Mesenchymal stem cell (in vitro differentiated cells and primary cell): ENCODE measurements at regions not wholly inside any gene's neighbourhood (a gene's known extent, or its start where the extent isn't known, plus 50 kb on each side); places are given as distances from the start of the nearest gene placed in this dataset.

ENCODE experiments used
- DNase-seq: peaks from one replicate; pipeline ENCODE4 v3.0.0-alpha.2; 2013
- H2AFZ ChIP-seq: one replicate; pipeline ENCODE4 v1.6.1; 2013; ENCODE audit warnings: low read depth, mild to moderate bottlenecking, control low read depth, inconsistent platforms, low read length, moderate library complexity
- H2AK5ac ChIP-seq: 2 replicates; pipeline ENCODE4 v1.6.1; 2013; ENCODE audit warnings: low read length, moderate library complexity, mild to moderate bottlenecking, inconsistent platforms; ENCODE audit not compliant: severe bottlenecking
- H2BK120ac ChIP-seq: one replicate; pipeline ENCODE4 v1.6.1; 2013; ENCODE audit warnings: low read depth, mild to moderate bottlenecking, inconsistent platforms, low read length, moderate library complexity
- H2BK12ac ChIP-seq, 2 experiments: one replicate each; pipeline ENCODE4 v1.6.1; 2013; ENCODE audit warnings: inconsistent platforms in 2 of 2, low read length in 2 of 2, mild to moderate bottlenecking in 2 of 2, moderate library complexity in 2 of 2, control low read depth in 1 of 2
- H2BK15ac ChIP-seq: one replicate; pipeline ENCODE4 v1.6.1; 2013; ENCODE audit warnings: mild to moderate bottlenecking, low read depth, inconsistent platforms; ENCODE audit not compliant: poor library complexity, severe bottlenecking
- H2BK5ac ChIP-seq: 2 replicates; pipeline ENCODE4 v1.6.1; 2013; ENCODE audit warnings: low read depth, mild to moderate bottlenecking, low read length, control low read depth, inconsistent platforms; ENCODE audit not compliant: poor library complexity, severe bottlenecking
- H3K14ac ChIP-seq, 2 experiments: one replicate each; pipeline ENCODE4 v1.6.1; 2013; ENCODE audit warnings: inconsistent platforms in 2 of 2, low read length in 2 of 2, control low read depth in 1 of 2, mild to moderate bottlenecking in 1 of 2, moderate library complexity in 1 of 2
- H3K18ac ChIP-seq, 2 experiments: one replicate each; pipeline ENCODE4 v1.6.1; 2013; ENCODE audit warnings: inconsistent platforms in 2 of 2, low read length in 2 of 2, control low read depth in 1 of 2, low read depth in 1 of 2, mild to moderate bottlenecking in 1 of 2
- H3K23ac ChIP-seq, 2 experiments: one replicate each; pipeline ENCODE4 v1.6.1; 2013; ENCODE audit warnings: inconsistent platforms in 2 of 2, low read length in 2 of 2, mild to moderate bottlenecking in 2 of 2, moderate library complexity in 2 of 2, control low read depth in 1 of 2
- H3K27ac ChIP-seq: 2 replicates; pipeline ENCODE4 v1.5.1; 2013; ENCODE audit warnings: mild to moderate bottlenecking, moderate library complexity, low read length, control low read depth, inconsistent platforms; ENCODE audit not compliant: poor library complexity, severe bottlenecking
- H3K27me3 ChIP-seq, 2 experiments: 2 replicates each; pipeline versions ENCODE4 v1.6.1 to v1.7.0; 2013; ENCODE audit warnings: low read length in 2 of 2, mild to moderate bottlenecking in 2 of 2, moderate library complexity in 2 of 2, control low read depth in 1 of 2, inconsistent platforms in 1 of 2; ENCODE audit not compliant: control insufficient read depth in 1 of 2, insufficient read depth in 1 of 2
- H3K36me3 ChIP-seq, 2 experiments: 2 replicates each; pipeline versions ENCODE4 v1.6.1 to v1.7.0; 2013; ENCODE audit warnings: low read length in 2 of 2, control low read depth in 1 of 2, inconsistent platforms in 1 of 2, low read depth in 1 of 2, mild to moderate bottlenecking in 1 of 2; ENCODE audit not compliant: insufficient read depth in 2 of 2, control insufficient read depth in 1 of 2
- H3K4ac ChIP-seq, 2 experiments: one replicate each; pipeline ENCODE4 v1.6.1; 2013; ENCODE audit warnings: inconsistent platforms in 2 of 2, low read length in 2 of 2, mild to moderate bottlenecking in 2 of 2, moderate library complexity in 2 of 2, control low read depth in 1 of 2, low read depth in 1 of 2
- H3K4me1 ChIP-seq: 2 replicates; pipeline ENCODE4 v1.6.1; 2013; ENCODE audit warnings: low read depth, low read length, control low read depth; ENCODE audit not compliant: control insufficient read depth, insufficient read depth
- H3K4me2 ChIP-seq: 2 replicates; pipeline ENCODE4 v1.6.1; 2013; ENCODE audit warnings: low read length, mild to moderate bottlenecking, inconsistent platforms; ENCODE audit not compliant: poor library complexity, severe bottlenecking
- H3K4me3 ChIP-seq, 2 experiments: 2 replicates each; pipeline versions ENCODE4 v1.5.1 to v1.7.0; 2013; ENCODE audit warnings: low read length in 2 of 2, mild to moderate bottlenecking in 2 of 2, control low read depth in 1 of 2, low read depth in 1 of 2; ENCODE audit not compliant: insufficient read depth in 1 of 2
- H3K79me1 ChIP-seq: replicated peaks from 2 replicates; pipeline ENCODE4 v1.6.1; 2013; ENCODE audit warnings: mild to moderate bottlenecking, control low read depth, low read length, inconsistent platforms; ENCODE audit not compliant: poor library complexity, severe bottlenecking
- H3K9ac ChIP-seq: 2 replicates; pipeline ENCODE4 v1.7.0; 2013; ENCODE audit warnings: mild to moderate bottlenecking, low read length, moderate library complexity
- H3K9me3 ChIP-seq: 2 replicates; pipeline ENCODE4 v1.7.0; 2013; ENCODE audit warnings: mild to moderate bottlenecking, low read length; ENCODE audit not compliant: control insufficient read depth
- H4K8ac ChIP-seq: one replicate; pipeline ENCODE4 v1.6.1; 2013; ENCODE audit warnings: inconsistent platforms, mild to moderate bottlenecking, low read length, moderate library complexity
- H4K91ac ChIP-seq: one replicate; pipeline ENCODE4 v1.6.1; 2013; ENCODE audit warnings: mild to moderate bottlenecking, low read length, inconsistent platforms
- WGBS: methylation state at CpG from one replicate; pipeline ENCODE4 v1.1.7; 2013; ENCODE audit warnings: mixed read lengths; 5-methylcytosine and 5-hydroxymethylcytosine counted together

DNA sequence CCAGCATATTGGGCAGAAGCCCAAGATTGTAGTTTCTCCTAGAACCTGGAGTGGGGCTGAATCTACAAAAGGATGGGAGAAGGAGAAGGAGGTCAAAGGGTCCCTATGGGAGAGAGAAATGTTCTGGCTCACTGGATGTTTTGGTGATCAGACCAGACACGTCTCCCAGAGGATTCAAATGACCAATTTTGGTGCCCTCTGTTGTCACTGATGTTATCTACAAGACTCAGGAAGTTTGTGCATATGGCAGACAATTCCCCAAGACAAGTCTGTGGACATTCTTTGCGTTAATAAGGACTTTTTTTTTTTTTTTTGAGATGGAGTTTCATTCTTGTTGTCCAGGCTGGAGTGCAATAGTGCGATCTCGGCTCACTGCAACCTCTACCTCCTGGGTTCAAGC, 137.2 kb upstream of the SMARCA2 start:
- H3K36me3 ChIP-seq = no peaks in the 10 kb centered on the region
- no peaks in the 10 kb centered on the region for H3K27me3 ChIP-seq
- H2AK5ac ChIP-seq = no peak overlapping the region
- no peak for DNase-seq
- no peak overlapping the region for H2AFZ ChIP-seq
- no peak overlapping the region for H4K8ac ChIP-seq
- no peak overlapping the region for H3K4me2 ChIP-seq
- no peak overlapping the region for H2BK120ac ChIP-seq
- no peak overlapping the region for H2BK12ac ChIP-seq
- no peak overlapping the region for H2BK15ac ChIP-seq
- WGBS = 35% methylated on average over 2 of the region's 4 CpGs
- no peaks in the 10 kb centered on the region for H3K79me1 ChIP-seq
- no peak overlapping the region for H3K18ac ChIP-seq
- H3K9ac ChIP-seq = no peak overlapping the region
- no peaks in the 10 kb centered on the region for H3K4me1 ChIP-seq
- no peak overlapping the region for H3K4ac ChIP-seq
- no peak overlapping the region for H3K4me3 ChIP-seq
- H2BK5ac ChIP-seq = no peak overlapping the region
- H3K9me3 ChIP-seq = no peaks in the 10 kb centered on the region
- H3K27ac ChIP-seq = no peak overlapping the region
- H4K91ac ChIP-seq = no peak overlapping the region
- H3K23ac ChIP-seq = no peak overlapping the region
- no peak overlapping the region for H3K14ac ChIP-seq

GRCh38 chr9:1878811-1879210, 136.3 kb upstream of the SMARCA2 start:
- Histone ChIP-seq H2AFZ (no peak overlapping the region), H3K27me3 (no peaks in the 10 kb centered on the region), H3K36me3 (no peaks in the 10 kb centered on the region), H3K9me3 (no peaks in the 10 kb centered on the region), H4K91ac (no peak overlapping the region), H3K23ac (no peak overlapping the region), H2BK15ac (no peak overlapping the region), H3K14ac (no peak overlapping the region), H3K4me3 (no peak overlapping the region), H3K27ac (no peak overlapping the region), H3K4me1 (no peaks in the 10 kb centered on the region), H2AK5ac (no peak overlapping the region), H2BK5ac (no peak overlapping the region), H3K4ac (no peak overlapping the region), H3K79me1 (no peaks in the 10 kb centered on the region), H4K8ac (no peak overlapping the region), H3K9ac (no peak overlapping the region), H3K18ac (no peak overlapping the region), H2BK120ac (no peak overlapping the region), H2BK12ac (no peak overlapping the region), H3K4me2 (no peak overlapping the region)
- no peak for DNase-seq
- WGBS = 50% methylated on average over 1 of the region's 3 CpGs

DNA sequence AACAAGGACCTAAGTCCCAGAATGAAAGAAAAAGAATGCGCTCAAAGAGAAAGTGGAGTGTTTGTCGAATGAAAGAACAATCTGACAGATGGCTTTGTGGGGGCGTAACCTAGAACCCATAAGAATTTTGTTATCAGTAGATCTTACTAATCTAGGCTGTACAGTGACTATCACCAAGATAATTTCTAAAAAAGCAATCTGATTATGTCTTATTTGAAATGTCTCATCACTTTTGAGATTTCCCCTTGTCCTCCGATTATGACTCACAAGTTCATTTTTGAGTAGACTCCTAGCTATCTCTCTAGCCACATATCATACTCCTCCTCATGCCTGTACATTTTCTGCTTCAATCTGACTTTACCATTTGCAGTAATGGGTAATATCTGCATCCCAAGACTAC, 135.6 kb upstream of the SMARCA2 start:
- no peak overlapping the region for H3K9ac ChIP-seq
- H4K8ac ChIP-seq = no peak overlapping the region
- no peak overlapping the region for H2BK120ac ChIP-seq
- no peaks in the 10 kb centered on the region for H3K36me3 ChIP-seq
- H3K4me3 ChIP-seq = no peak overlapping the region
- H3K4ac ChIP-seq = no peak overlapping the region
- H3K27ac ChIP-seq = no peak overlapping the region
- no peaks in the 10 kb centered on the region for H3K4me1 ChIP-seq
- WGBS = 97% methylated on average over 3 of the region's 4 CpGs
- H2BK5ac ChIP-seq = no peak overlapping the region
- no peaks in the 10 kb centered on the region for H3K79me1 ChIP-seq
- H3K9me3 ChIP-seq = no peaks in the 10 kb centered on the region
- H2AK5ac ChIP-seq = no peak overlapping the region
- H2BK12ac ChIP-seq = no peak overlapping the region
- no peak overlapping the region for H2BK15ac ChIP-seq
- H4K91ac ChIP-seq = no peak overlapping the region
- DNase-seq = no peak
- H3K4me2 ChIP-seq = no peak overlapping the region
- H3K18ac ChIP-seq = no peak overlapping the region
- no peak overlapping the region for H2AFZ ChIP-seq
- H3K14ac ChIP-seq = no peak overlapping the region
- H3K23ac ChIP-seq = no peak overlapping the region
- H3K27me3 ChIP-seq = no peaks in the 10 kb centered on the region

DNA sequence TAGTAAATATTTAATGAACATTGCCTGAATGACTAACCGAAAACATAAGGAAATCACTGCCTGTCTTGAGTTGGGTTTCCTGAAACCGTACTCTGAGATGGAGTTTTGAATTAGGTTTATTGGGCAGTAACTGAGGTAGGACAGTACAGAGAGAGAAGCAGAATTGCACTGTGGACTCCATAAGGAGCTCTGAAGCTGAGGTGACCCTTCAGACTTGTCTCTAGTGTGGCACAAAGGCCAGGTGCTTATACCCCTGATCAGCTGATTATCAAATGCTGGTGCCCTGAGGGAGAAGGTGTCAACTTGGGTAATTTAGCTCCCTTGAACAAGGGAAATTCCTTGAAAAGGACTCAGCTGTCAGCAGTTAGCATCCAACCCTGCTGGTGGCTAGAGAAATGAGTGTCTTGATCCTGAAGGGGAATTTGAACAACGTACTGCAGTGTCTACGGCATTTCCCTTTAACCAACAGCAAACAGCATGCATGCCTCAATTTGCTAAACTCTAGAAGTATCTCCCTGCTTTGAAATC, 135.0 kb upstream of the SMARCA2 start:
- Histone ChIP-seq H3K18ac (no peak overlapping the region), H2AFZ (no peak overlapping the region), H3K4me2 (no peak overlapping the region), H3K4me3 (no peak overlapping the region), H3K27ac (no peak overlapping the region), H2BK5ac (no peak overlapping the region), H4K91ac (no peak overlapping the region), H3K9me3 (no peaks in the 10 kb centered on the region), H2BK15ac (no peak overlapping the region), H3K23ac (no peak overlapping the region), H3K14ac (no peak overlapping the region), H4K8ac (no peak overlapping the region), H3K9ac (no peak overlapping the region), H3K36me3 (no peaks in the 10 kb centered on the region), H2BK120ac (no peak overlapping the region), H3K4me1 (no peaks in the 10 kb centered on the region), H2BK12ac (no peak overlapping the region), H3K27me3 (no peaks in the 10 kb centered on the region), H3K79me1 (no peaks in the 10 kb centered on the region), H2AK5ac (no peak overlapping the region), H3K4ac (no peak overlapping the region)
- DNase-seq = no peak
- 90% methylated on average over 4 of the region's 4 CpGs for WGBS
